Renal pelvis (tissue), 1 donor: ENCODE measurements at regions not wholly inside any gene's neighbourhood (a gene's known extent, or its start where the extent isn't known, plus 50 kb on each side); places are given as distances from the start of the nearest gene placed in this dataset.

Experiments used
- DNase-seq: peaks from one replicate; pipeline ENCODE4 v3.0.0-alpha.2; 2013

- DNase-seq, result no peak
These were observed 109.0 kb upstream of the SHH start for GRCh38 chr7:155921086-155921803.

DNA sequence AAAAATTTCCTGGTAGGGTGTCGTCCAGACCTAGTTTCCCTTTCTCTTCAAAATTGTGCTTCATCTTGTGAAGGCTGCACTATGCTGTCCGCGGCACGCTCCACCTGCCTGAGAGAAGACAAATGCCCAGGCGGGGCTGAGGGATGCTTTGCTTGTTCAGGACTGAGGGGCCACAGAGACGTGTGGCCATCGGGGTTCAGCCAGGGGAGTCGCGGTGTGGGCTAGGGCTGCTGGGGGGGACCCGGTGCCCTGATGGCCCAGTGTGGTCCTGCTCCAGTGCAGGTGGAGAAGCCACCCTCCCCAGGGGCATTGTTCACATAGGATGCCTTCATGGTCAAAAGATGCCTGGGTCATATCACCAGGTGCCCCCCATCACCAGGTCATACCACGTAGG lies 107.8 kb upstream of the SHH start:
- DNase-seq, result no peak

DNA sequence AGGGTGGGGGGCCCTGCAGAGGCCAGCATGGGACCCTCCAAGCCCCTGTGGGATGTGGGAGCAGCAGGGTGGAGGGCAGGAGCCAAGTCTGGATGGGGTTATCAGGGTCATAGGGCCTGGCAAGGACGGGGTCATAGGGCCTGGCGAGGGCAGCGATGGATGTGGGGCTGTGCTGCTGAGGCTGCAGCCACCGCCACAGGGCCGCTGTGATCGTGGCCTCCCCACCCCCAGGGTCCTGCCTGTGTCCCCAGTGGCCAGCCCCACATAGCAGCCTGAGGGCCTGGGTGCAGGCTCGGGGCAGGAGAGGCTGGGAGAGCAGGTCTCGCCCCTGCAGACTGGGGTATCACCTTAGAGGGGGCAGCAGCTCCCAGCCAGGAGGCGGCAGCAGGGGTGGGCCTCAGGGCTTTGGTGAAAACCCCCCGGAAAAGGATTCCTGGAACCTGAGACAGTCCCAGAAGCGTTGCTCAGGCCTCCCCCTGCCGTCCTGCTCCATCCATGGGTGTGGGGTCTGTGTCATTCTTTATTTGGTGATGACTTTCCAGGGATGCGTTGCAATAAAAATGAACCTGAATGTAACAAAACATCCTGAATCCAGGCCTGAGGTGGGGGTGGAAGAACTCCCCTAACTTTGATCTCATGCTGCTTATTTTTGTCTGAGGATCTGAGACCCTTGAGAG lies 107.3 kb upstream of the SHH start:
- DNase-seq, result no peak

DNA sequence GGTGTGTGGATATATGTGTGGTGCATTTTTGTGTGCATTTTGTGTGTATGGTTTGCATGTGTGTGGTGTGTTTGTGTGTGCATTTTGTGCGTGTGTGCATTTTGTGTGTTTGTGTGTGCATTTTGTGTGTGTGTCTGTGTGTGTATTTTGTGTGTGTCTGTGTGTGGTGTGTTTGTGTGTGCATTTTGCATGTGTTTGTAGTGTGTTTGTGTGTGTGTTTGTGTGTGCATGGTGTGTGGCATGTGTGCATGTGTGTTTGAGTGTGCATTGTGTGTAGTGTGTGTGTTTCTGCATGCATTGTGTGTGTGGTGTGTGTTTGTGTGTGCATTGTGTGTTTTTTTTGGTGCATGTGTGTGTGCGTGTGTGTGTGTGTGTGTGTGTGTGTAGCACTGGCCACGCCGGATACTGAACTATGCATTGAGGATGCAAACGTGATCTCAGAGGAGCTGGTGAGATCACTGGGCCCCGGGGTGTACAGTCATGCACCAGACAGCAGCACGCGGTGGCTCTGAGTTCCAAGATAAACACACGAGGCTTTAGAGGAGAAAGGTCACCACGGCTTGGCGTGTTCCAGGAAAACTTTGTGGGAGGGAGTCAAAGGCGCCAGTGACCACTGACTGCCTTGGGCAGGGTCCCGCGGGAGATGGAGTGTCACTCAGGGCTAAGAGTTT lies 106.6 kb upstream of the SHH start:
- DNase-seq, result peak; percentile 39

DNA sequence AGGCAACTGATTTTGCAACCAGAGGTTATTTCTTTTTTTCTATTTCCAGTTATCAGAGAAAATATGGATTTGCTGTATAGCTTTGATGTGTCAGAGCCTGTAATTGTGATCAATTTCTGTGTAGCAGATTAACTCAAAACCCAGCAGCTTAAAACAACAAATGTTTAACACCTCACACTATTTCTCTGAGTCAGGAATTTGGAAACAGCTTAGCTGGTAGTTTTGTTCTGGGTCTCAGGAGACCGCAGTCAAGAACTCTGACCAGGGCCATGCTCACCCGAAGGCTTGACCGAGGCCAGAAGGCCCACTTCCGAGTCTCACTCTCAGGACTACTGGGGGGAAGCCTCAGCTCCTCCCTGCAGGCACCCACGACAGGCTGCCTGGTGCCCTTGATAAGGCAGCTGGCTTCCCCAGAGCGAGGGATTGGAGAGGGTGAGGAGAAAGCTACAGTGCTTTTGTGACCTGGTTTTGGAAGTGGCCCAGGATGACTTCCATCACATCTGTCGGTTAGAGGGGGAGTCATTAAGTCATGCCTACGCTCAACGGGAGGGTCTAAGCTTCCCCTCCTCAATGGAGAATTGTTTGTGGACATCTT lies 105.7 kb upstream of the SHH start:
- no peak for DNase-seq

DNA sequence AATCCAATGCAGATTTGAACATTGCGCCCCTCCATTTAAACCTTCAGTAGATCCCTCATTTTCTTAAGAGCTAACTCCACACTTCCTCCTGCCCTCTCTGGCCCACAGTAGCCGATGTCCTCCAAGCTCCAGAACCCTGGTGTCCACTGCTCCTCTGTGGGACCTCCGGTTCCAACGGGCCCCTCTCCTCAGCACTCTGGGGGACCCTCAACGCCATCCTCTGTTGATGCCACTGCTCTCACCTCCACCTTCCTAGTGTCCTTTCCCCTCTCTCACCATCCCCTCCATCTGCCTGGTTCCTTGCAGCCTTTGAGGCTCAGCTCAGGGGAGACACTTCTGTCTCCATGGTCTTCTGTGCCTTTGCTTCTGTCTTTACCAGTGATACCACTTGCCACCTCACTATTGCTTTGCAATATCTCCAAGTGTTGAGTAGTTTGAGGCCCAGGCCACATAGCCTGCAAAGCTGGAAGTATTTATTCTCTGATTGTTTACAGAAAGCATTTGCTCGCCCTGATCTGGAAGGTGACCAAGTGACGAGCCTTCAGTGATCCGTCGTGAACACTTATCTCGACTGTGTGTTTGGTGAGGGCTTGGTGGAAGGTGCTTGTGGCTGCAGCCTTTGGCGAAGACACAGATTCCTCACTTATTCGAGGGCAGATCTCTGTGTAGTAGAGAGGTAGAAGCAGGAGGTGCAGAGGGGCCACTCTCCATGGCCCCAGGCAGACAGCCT lies 104.8 kb upstream of the SHH start:
- no peak for DNase-seq

- DNase-seq, result no peak
These were observed 102.1 kb upstream of the SHH start for GRCh38 chr7:155914341-155914740.

- DNase-seq, result no peak
These were observed 101.5 kb upstream of the SHH start for GRCh38 chr7:155913719-155914118.

DNA sequence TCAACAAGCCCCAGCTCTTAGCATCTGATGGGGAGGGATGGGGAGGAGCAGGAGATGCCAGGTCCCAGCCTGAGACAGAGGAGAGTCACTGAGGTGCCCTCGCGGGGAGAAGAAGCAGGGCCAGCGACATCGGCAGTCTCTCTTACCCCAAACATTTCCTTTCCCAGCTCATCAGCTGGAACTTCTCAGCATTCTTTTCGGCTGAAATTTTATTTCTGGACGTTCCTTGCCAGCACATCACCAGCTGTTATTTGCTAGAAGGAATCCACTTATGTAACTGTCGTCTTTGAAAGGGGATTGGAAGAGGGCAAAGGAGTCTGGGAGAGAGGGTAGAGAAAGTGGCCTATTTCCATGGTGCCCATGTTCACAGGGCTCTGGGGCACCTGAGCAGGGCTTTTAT lies 101.0 kb upstream of the SHH start:
- peak; percentile 52 for DNase-seq

DNA sequence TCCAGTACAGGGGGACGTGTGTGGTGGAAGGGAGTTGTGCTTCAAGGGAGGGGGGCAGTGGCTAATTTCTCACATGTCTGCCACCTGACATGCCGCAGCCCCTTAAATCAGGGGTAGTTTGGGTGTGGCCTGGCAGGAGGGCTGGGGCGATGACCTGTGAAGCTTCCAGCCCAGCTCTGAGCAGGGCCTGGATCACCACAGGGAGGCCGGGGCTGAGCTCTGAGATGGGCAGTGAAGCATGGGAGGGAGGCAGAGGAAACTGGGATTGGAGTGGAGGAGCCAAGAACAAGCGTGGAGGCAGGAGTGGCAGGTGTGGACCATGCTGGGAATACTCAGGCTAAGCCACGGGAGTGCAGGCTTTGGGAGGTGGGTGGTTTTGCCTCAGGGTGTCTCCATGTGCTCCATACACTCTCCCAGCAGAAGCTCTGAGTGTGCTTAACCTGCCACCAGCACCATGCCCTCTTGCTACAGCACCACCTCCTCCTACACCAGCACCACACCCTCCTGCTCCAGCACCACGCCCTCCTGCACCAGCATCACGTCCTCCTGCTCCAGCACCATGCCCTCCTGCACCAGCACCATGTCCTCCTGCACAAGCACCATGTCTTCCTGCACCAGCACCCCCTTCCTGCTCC lies 99.3 kb upstream of the SHH start:
- no peak for DNase-seq

DNA sequence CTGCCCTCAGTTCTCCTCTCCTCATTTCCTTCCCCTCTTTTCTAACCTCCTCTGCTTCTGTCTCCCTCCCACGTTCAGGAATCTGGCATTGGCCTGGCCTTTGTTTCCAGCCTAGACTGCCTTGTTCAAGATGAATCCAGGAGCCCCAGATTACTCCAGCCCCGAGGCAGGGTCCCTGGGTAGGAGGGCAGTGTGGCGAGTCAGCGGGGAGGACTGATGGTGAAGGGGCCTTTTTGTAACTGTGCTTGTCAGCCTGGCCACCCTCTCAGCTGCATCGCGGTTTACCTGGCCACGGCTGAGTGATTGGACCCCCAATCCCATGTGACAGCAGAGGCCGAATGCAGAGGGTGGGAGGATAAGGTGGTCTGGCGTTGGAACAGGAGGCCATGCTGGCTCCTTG lies 96.1 kb upstream of the SHH start:
- no peak for DNase-seq

DNA sequence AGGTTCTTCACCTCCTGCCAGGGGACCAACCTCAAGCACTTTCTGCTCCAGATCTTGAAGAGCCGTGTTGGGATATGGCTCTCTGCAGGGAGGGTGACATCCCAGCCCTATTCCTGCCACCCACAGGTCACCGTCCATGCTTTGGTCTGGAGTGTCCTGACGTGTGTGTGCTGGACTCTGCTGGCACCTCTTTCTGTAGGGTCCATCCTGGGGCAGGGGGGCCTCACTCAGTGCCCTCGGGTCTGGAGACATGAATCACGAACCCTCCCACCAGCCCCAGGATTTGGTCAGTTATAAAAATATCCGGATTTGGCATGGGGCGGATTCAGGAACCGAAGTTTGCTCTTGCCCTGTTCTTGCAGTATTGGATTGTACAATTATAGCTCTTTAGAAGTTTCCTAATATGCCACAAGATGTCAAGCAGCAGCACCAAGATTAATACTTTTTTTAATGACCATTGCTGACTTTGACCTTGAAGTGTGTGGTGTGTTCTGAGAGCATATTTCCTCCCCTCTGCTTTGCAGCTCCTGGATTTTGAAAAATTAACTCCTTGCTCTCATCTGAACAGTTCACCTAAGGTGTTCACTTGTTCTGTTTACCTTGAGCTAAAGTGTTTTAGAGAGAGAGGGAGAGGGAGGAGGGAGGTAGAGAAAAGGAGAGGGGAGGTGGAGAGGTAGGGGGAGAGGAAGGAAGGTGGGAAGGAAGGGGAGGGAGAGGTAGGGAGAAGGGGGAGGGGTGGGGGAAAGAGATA lies 95.4 kb upstream of the SHH start:
- no peak for DNase-seq

DNA sequence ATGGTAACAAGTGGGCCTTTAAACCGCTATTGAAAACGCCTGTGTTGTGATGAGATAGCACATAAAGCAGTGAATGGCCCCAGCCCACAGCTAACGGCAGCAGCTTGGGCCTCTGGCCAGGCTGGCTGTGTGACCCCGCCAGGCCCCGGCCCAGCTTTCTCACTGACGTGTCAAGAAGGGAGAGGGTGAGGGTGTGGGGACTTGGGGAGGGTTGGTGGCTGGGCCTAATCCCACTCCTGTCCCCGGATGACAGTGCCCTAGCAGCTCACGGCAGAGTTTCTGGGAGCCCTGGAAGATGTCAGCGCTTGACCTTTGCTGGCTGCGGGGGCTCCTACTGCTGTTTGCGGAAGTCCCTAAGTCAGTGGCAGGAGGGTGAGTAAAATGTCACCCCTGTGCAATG lies 88.9 kb upstream of the SHH start:
- no peak for DNase-seq

DNA sequence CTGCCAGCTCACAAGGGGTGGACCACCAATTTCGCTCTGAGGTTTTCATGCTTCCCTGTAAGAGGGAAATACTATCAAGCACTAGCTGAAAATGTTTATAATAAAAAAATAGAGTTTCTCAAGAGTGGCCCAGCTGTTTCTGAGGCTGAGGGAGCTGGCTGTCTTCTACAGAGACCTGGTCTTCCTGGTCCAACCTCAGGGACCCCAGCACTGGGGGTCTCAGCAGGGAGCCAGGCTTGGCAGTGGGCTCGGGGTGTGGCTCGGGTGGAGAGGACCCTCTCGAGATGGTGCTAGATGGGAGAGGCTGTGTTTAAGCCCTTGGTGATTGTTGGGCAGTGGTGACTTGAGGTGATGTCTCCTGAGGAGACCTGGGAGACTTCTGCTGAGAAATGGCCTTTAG lies 87.3 kb upstream of the SHH start:
- no peak for DNase-seq

GRCh38 chr7:155897758-155898386 lies 85.6 kb upstream of the SHH start:
- DNase-seq, result no peak

DNA sequence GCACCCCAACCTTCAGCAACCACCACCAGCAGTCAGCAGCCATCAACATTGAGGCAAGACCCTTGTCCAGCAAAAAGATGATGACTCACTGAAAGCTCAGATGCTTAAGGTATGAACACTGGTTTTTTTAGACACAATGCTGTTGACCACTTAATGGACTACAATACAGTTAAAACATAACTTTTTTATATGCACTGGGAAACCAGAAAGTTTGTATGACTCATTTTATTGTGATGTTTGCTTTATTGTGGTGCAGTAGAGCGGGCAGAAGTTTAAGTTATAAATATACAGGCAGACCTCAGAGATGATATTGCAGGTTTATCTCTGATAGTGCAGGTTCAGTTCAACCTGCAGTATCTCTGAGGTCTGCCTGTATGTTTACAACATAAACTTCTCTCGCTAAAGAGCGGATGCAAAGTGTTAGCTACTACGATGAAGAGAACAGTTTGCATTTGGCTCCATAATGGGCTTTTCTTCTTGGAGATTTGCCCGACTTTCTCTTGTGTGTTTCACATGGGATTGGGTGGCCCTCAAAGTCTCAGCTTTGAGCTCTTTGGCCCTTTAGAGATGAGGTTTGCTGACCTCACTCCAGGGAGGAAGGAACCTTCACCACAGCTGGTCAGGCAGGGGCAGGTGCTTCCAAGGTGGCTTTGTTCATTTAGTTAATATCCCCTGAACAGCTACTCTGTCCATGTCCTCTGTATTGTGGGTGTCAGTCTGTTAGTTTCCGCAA lies 84.4 kb upstream of the SHH start:
- no peak for DNase-seq

- no peak for DNase-seq
These were observed 81.4 kb upstream of the SHH start for GRCh38 chr7:155893664-155894063.

- no peak for DNase-seq
These were observed 80.9 kb upstream of the SHH start for GRCh38 chr7:155893176-155893575.

- DNase-seq, result no peak
These were observed 77.6 kb upstream of the SHH start for GRCh38 chr7:155889636-155890511.
